HG03520 (cell line): ENCODE measurements at regions not wholly inside any gene's neighbourhood (a gene's known extent, or its start where the extent isn't known, plus 50 kb on each side); places are given as distances from the start of the nearest gene placed in this dataset.

ENCODE experiments used
- ATAC-seq: cut with Tn5 transposase; IDR thresholded peaks from one replicate; pipeline ENCODE4 v1.9.1; 2021; ENCODE audit warnings: mild to moderate bottlenecking, moderate library complexity; ENCODE audit not compliant: unreplicated experiment

GRCh38 chr13:53807251-53807834 lies 778.7 kb downstream of the OLFM4 start:
- ATAC-seq, result no peak

DNA sequence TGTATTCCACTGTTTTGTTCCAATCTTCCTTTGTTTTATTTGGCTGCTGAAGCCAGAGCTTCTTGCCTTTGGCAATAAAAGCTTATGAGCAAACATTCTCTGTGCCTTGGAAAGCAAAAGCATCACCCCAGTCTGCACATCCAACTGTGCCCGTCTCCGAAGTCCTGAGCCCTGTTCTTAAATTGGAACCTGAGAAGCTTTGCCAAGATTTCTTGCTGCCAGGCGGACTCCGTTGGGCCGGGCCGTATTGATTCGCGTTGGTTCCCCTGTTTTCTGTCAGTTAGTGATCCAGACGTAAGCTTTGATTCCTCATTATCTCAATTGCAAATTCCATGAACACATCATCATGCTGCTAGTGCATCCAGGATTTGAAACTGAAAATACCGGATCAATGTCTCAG lies 793.0 kb downstream of the OLFM4 start:
- no peak for ATAC-seq

DNA sequence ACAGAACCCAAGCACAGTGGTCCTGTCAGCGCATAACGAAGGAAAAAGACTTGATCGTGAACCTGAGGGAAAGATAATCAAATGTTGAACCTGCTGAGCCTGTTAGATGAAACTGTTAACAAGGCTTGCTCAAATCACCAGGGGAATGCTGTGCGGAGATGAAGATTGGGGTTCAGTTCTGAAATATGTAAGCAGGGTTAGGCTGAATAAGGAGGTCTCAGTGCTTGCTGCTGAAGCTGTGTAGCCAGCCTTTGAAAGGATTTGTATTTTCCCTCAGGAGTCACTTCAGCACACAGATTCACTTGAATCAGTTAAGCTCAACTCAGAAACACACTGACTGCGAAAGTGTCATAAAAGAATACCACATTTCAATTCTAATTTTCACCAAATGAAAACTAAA lies 793.5 kb downstream of the OLFM4 start:
- no peak for ATAC-seq

DNA sequence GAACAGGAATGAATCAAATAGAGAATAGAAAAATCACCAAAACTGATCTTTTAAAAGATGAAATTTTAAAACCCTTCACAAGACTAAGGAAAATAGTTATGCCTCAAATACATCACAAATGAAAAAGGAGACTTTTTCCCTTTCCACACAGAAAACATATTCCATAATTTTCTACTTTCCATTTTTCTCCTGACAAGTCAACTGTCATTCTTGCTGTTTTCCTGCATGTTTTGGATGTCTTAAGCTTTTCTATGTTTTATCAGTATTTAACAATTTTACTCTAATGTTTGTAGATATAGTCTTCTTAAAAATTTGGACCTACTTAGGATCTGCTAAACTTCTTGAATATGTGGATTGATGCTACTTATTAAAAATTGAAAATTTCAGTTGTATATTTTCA lies 810.8 kb downstream of the OLFM4 start:
- ATAC-seq, result no peak

DNA sequence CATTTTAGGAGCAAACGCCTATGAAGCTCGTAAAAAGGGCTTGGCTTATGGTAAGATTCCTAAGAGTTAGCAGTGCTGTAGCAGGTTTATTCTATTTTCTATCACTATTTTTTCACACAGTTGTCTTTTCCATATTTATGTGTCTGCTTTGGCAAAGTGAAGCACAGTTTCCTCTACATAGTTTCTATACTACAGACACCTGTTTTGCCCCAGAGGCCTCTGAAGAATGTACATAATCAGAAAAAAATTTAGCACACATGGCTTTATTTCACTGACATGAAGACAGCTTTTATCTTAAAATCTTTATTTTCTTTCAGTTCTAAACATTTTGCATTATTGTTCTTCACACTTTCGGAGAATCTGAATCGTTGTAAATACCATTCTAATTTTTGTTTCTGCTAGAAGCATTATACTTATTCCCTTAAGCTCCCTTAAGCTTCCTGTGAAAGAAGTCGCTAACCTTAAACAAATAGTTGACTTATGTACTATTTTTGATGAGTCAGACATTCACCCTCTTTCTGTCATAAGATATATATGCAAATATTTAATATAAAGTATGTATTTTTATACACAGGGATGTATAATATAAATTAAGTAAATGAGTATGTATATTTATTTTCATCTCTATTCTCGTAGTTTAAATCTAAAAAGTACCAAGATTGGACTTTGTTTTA lies 816.0 kb downstream of the OLFM4 start:
- ATAC-seq, result no peak

DNA sequence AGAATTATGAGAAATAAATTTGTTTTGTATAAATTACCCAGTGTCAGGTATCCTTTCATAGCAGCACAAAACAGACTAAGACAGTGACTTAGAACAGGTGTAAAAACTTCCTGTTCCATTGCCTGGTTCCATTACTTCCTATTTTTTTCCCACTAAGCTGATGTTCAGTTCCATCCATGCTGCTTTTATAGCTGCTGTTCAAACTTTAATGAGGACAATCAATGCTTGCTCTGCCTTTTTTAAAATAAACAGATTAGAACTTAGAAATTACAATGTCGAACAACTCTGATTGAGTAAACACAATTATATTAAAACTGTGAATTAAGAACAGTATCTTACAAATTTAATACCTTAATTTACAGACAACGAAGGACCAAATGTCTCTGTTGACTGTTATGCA lies 818.9 kb downstream of the OLFM4 start:
- no peak for ATAC-seq

GRCh38 chr13:53848366-53848961 lies 819.9 kb downstream of the OLFM4 start:
- no peak for ATAC-seq

GRCh38 chr13:53854321-53854720 lies 825.7 kb downstream of the OLFM4 start:
- ATAC-seq, result no peak

DNA sequence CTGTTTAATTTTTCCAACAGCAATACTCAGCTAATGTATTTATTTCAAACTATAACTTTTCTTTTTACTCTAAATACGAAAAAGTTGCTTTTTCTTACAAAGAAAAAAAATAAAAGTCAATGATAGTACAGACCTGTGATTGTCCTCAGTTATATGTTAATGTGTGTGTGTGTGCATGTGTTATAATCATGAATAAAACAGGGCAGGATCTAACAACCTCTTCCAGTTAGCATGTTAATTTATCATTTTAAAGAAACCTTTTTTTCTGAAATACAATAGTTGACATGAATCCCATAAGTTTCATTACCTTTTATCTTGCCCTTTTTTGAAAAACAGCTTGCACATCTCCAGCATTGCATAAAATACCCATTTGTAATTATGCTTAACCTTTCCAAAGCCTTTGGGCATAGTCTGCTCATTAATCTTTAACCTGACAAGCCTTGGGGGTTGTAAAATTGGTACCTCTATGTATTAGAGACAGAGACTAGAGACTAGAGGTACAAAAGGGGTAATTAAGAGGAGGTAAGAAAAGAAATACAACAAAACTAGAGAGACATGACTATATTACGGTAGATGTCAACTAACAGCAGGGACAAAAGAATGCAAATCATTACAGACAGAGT lies 828.1 kb downstream of the OLFM4 start:
- ATAC-seq, result no peak

DNA sequence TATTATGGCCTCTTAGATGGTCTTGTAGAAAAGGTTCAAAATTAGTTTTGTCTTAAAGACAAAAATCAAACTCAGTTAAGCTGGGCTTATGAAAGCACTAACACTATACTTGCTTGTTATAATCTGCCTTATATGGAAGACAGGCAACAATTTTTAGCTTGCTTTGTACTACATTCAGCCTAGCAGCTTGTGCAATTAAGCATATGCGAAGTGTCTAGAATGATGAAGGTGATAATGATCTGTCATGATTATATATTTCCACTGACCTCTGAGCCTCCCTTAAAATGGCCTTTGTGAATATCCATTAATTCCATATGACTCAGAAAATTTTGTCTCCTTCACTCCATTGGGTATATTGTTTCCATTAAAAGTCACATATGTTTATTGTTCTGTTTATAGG lies 834.9 kb downstream of the OLFM4 start:
- ATAC-seq, result no peak

DNA sequence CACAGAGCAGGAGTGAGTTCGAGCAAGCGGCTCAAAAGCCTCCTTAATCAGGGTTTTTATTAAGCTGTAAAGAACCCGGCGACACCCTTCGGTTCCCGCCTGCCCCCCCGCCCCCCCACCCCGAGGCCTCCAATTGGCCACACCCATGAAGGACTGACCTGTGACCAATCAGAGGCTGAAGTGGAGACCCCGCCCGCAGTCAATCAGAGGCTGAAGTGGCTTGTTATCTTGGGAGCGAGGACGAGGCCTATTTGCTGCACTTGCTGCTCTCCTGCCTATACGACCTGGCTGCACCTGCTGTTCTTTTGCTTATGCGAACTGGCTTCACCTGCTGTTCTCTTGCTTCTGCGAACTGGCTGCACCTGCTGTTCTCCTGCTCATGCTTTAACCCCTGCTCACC lies 844.9 kb downstream of the OLFM4 start:
- ATAC-seq, result no peak

- ATAC-seq, result no peak
These were observed 850.2 kb downstream of the OLFM4 start for GRCh38 chr13:53878861-53879260.

GRCh38 chr13:53885997-53886396 lies 857.4 kb downstream of the OLFM4 start:
- peak; percentile 58 for ATAC-seq

- no peak for ATAC-seq
These were observed 862.1 kb downstream of the OLFM4 start for GRCh38 chr13:53890696-53891095.

DNA sequence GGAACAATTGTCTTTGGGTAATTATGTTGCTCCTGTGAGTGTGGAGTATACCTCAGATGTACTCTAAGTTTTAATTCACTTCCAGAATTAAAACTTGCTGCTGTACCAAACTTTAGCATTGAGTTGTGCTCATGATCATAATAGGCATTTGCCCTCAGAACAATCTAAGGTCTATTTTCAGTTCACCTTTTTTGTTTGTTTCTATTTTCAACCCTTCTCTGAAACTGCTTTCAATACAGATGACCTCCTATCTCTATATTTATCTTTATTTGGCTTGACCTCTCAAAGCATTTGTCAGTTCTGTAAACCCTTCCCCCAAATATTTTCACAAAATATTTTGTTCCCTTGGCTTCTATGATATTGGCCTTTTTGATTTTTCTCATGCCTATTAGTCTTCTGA lies 873.0 kb downstream of the OLFM4 start:
- ATAC-seq, result no peak

GRCh38 chr13:53907891-53908290 lies 879.3 kb downstream of the OLFM4 start:
- ATAC-seq, result no peak

DNA sequence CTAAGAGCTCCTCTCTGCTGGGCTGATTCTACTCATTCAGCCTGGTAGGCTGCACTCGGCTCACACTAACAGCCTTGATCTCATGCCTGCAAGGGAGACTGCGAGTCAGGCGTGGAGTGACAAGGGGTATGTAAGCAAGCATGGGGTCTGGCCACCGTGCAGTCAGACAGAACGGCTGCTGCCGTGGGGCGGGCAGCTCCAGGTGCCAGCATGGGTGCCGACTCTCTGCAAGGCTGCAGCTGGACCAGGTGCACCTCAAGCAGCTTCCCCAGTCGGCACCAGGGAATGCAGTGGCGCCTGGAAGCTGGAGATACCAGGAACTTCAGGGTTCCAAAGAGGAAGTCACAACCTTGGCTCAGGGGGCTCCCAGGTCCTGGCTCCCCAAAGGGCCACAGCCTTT lies 892.3 kb downstream of the OLFM4 start:
- ATAC-seq, result no peak

DNA sequence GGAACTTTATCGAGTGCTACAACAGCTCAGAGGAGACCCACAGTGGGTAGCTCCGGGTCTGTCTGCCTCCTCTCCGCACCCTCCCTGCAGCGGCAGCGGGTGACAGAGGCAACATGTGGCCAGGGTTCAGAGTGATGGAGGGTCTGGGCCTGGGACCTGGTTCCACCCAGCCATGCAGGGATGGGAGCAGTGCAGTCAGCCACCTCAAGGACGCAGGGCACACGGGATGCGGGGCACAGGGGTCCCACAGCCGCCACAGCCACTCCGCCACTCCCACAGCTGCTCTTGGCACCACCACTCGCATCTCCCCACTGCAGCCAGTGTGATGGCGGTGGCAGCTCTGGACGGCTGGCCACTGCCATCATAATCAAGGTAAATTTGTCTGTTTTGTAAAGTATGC lies 892.9 kb downstream of the OLFM4 start:
- ATAC-seq, result no peak

GRCh38 chr13:53941588-53942190 lies 913.1 kb downstream of the OLFM4 start:
- no peak for ATAC-seq

DNA sequence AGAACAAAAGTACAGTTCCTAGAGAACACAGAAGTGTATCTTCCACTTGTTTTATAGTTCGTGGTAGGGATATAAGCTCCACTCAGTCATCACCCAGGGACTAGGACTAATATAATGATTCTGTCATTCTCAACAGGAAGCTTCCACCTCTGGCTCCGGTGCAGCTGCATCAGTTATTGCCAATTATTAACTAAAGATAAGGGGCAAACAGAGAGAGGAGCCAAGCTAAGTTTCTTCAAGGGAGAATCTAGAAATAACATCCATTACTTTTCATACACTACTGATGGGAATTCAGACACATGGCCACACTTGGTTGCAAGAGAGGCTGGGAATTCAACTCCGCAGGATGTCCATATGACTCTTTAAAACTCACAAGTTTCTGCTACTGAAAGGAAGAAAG lies 917.9 kb downstream of the OLFM4 start:
- no peak for ATAC-seq

DNA sequence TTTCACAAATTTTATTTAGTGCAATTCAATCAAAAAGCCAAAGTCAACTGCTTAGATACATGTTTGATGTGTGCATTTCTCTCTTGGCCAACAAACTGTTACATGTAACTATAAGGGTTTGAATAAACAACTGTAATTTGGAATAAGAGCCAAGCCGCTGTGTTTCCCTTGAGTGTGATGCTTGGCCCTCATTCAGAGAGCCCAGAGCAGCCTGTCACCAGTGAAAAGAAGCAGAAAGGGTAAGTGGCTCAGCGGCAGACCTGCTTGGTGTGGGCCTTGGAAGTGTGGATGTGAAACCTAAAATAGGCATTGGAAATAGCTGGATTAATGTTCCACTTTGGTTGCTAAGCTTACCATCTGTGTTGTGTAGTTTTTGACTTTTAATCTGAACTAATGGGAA lies 924.6 kb downstream of the OLFM4 start:
- no peak for ATAC-seq
